Gastrocnemius medialis (tissue), 4 donors: ENCODE measurements at regions not wholly inside any gene's neighbourhood (a gene's known extent, or its start where the extent isn't known, plus 50 kb on each side); places are given as distances from the start of the nearest gene placed in this dataset.

Source experiments
- ATAC-seq, 2 donors: fragments of 150-250 bp; one replicate each; pipeline ENCODE4 v1.9.1; 2016
- DNase-seq, 2 donors: peaks; one replicate each; pipeline ENCODE4 v3.0.0-alpha.2; 2019
- H3K27ac ChIP-seq, 4 donors: fragments of 200-600 bp; sonication (generic); 1 replicate in 1 of 4; 2 replicates in 3 of 4; pipeline ENCODE4 v1.5.1; 2016 to 2018; ENCODE audit warnings: mild to moderate bottlenecking in 2 of 4, moderate library complexity in 1 of 4
- H3K27me3 ChIP-seq, 3 donors: fragments of 200-600 bp; sonication (generic) in 2 of 3; 1 replicate in 1 of 3; 2 replicates in 2 of 3; pipeline versions ENCODE4 v1.5.1 to v1.6.0; 2016 to 2019; ENCODE audit warnings: mild to moderate bottlenecking in 1 of 3, moderate library complexity in 1 of 3
- H3K36me3 ChIP-seq, 2 donors: fragments of 200-600 bp; sonication (generic) in 1 of 2; one replicate each; pipeline ENCODE4 v1.5.1; 2017 to 2018
- H3K4me1 ChIP-seq, 2 donors: fragments of 200-600 bp; sonication (generic) in 1 of 2; one replicate each; pipeline ENCODE4 v1.5.1; 2016 to 2017; ENCODE audit warnings: mild to moderate bottlenecking in 2 of 2
- H3K4me3 ChIP-seq, 4 donors: fragments of 200-600 bp; sonication (generic) in 3 of 4; 1 replicate in 1 of 4; 2 replicates in 3 of 4; pipeline ENCODE4 v1.5.1; 2016 to 2019; ENCODE audit warnings: mild to moderate bottlenecking in 2 of 4
- H3K9me3 ChIP-seq, 3 donors: fragments of 200-600 bp; sonication (generic) in 2 of 3; 1 replicate in 1 of 3; 2 replicates in 2 of 3; pipeline ENCODE4 v1.5.1; 2016 to 2019
- CTCF ChIP-seq, 5 experiments: fragments of 450-650 bp in 3 of 5; fragments of 200-600 bp in 2 of 5; sonication (generic) in 2 of 5; IDR thresholded peaks in 4 of 5; conservative IDR thresholded peaks in 1 of 5; 1 replicate in 4 of 5; 2 replicates in 1 of 5; pipeline ENCODE4 v1.5.1; 2016 to 2019; ENCODE audit warnings: antibody characterized with exemption in 5 of 5, mild to moderate bottlenecking in 3 of 5, moderate library complexity in 3 of 5
- POLR2A ChIP-seq, 2 donors: fragments of 450-650 bp; IDR thresholded peaks; one replicate each; pipeline ENCODE4 v1.6.1; 2017; ENCODE audit warnings: antibody characterized with exemption in 2 of 2, mild to moderate bottlenecking in 2 of 2, moderate library complexity in 2 of 2
- in situ Hi-C, 4 donors: fragments of 200-750 bp; cut with MboI; loops; one replicate each; pipeline versions ENCODE4 v1.15.0 to v1.8.0; 2017; ENCODE audit warnings: low sequenced_read_pairs in 4 of 4
- intact Hi-C: fragments of 100-400 bp; cut with DNase I; formaldehyde crosslinking; loops from one replicate; pipeline ENCODE4 v1.15.1; 2023; ENCODE audit warnings: low total_unique reads

DNA sequence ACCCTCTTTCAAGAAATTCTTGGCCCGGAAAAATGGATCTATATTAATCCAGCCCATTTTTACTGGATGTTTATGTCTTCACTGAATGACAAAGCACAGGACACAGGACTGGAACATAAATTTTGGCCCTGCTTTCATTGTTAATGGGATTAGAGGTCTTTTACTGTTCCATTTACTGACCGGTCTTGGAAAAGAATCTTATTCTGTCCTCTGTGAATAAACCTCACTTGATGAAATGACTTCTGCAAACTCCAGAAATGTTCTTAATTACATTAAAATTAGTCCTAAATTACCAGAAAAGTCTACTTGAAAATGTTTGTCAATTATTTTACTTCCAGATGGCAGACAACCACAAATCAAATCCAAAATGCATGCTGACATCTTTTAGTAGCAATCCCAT is 79.3 kb upstream of the SLC24A5 start:
- no peaks in the 10 kb centered on the region for H3K27me3 ChIP-seq
- no peak for ATAC-seq
- H3K27ac ChIP-seq = no peak overlapping the region
- no peak overlapping the region for H3K4me3 ChIP-seq
- TF ChIP-seq CTCF (IDR thresholded peaks at IDR 0.05 in 4 of 5, conservative IDR thresholded peaks at IDR 0.05 in 1 of 5) (no peak), POLR2A (IDR thresholded peaks at IDR 0.05) (no peak)
- H3K4me1 ChIP-seq = no peaks in the 10 kb centered on the region
- H3K36me3 ChIP-seq = no peaks in the 10 kb centered on the region
- in situ Hi-C loops = no loop called here
- no peak for DNase-seq
- no peaks in the 10 kb centered on the region for H3K9me3 ChIP-seq
- intact Hi-C loops = no loop called here

GRCh38 chr15:48046813-48047438 is 73.9 kb upstream of the SLC24A5 start:
- Histone ChIP-seq H3K4me1 (no peaks in the 10 kb centered on the region), H3K27me3 (no peaks in the 10 kb centered on the region), H3K27ac (no peak overlapping the region), H3K4me3 (no peak overlapping the region), H3K9me3 (no peaks in the 10 kb centered on the region), H3K36me3 (no peaks in the 10 kb centered on the region)
- in situ Hi-C loops = no loop called here
- intact Hi-C loops = no loop called here
- TF ChIP-seq CTCF (IDR thresholded peaks at IDR 0.05 in 4 of 5, conservative IDR thresholded peaks at IDR 0.05 in 1 of 5) = no peak
- no peak for TF ChIP-seq POLR2A (IDR thresholded peaks at IDR 0.05)
- ATAC-seq = no peak
- DNase-seq = no peak

DNA sequence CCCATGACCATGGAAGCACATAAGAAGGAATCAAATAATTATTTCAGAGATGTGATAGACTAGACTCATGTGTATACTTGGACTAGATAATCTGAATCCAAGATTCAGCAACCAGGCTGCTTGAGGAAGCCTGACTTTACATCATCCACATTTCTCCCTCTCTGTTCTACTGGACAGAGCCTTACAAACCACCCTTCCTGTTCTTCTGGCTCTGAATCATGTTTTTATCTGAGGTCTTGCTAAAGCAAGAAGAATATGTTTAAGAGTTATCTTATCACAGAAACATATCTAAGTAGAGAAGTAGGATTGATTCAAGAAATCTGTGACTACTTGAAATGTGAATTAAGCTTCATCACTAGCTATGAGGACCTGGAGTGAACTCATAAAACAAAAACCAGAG is 71.1 kb upstream of the SLC24A5 start:
- intact Hi-C loops (no loop called here), in situ Hi-C loops (no loop called here)
- DNase-seq (no peak), ATAC-seq (no peak)
- no peak overlapping the region for H3K4me3 ChIP-seq
- TF ChIP-seq CTCF (IDR thresholded peaks at IDR 0.05 in 4 of 5, conservative IDR thresholded peaks at IDR 0.05 in 1 of 5) (no peak), POLR2A (IDR thresholded peaks at IDR 0.05) (no peak)
- no peaks in the 10 kb centered on the region for H3K36me3 ChIP-seq
- no peaks in the 10 kb centered on the region for H3K4me1 ChIP-seq
- no peak overlapping the region for H3K27ac ChIP-seq
- no peaks in the 10 kb centered on the region for H3K9me3 ChIP-seq
- no peaks in the 10 kb centered on the region for H3K27me3 ChIP-seq

DNA sequence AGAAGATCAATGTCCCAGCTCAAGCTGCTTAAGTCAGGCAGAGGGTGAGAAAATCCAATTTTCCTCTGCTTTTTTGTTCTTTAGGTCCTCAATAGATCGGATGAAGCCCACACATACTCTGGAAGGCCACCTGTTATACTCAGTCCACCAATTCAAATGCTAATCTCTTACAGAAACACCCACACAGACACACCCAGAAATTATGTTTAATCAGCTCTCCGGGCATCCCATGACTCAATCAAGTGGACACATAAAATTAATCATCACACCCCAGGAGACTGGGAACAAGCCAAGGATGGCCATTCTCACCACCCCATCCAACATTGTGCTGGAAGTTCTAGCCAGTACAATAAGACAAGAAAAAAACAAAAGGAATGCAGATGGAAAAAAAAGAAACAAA is 67.8 kb upstream of the SLC24A5 start:
- no peak for ATAC-seq
- H3K4me1 ChIP-seq = no peaks in the 10 kb centered on the region
- in situ Hi-C loops = no loop called here
- H3K27ac ChIP-seq = no peak overlapping the region
- intact Hi-C loops = no loop called here
- H3K27me3 ChIP-seq = no peaks in the 10 kb centered on the region
- H3K36me3 ChIP-seq = no peaks in the 10 kb centered on the region
- no peaks in the 10 kb centered on the region for H3K9me3 ChIP-seq
- TF ChIP-seq POLR2A (IDR thresholded peaks at IDR 0.05) = no peak
- TF ChIP-seq CTCF (IDR thresholded peaks at IDR 0.05 in 4 of 5, conservative IDR thresholded peaks at IDR 0.05 in 1 of 5) = no peak
- H3K4me3 ChIP-seq = no peak overlapping the region
- DNase-seq = no peak

DNA sequence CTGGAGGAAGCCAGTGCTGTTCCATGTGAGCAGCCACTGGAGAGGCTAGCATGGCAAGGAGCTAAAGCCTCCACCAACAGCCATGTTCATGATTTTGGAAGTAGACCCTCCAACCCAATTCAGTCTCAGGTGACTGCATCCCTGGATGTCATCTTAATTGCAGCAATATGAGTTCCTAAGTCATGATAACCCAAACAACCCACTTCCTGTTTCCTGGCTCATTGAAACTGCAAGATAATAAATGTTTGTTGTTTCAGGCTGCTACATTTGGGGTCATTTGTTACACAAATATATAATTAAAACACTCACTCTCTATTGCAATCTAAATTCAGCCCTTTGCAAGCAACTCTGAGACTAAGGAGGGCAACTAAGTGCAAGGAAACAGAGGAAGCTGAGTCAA is 62.4 kb upstream of the SLC24A5 start:
- no peak for TF ChIP-seq POLR2A (IDR thresholded peaks at IDR 0.05)
- no peak for TF ChIP-seq CTCF (IDR thresholded peaks at IDR 0.05 in 4 of 5, conservative IDR thresholded peaks at IDR 0.05 in 1 of 5)
- H3K27ac ChIP-seq = no peak overlapping the region

More for the DNA sequence above, 62.4 kb upstream of the SLC24A5 start:
- DNase-seq (no peak), ATAC-seq (no peak)
- in situ Hi-C loops (no loop called here), intact Hi-C loops (no loop called here)
- no peaks in the 10 kb centered on the region for H3K4me1 ChIP-seq
- no peak overlapping the region for H3K4me3 ChIP-seq
- no peaks in the 10 kb centered on the region for H3K36me3 ChIP-seq
- H3K9me3 ChIP-seq = no peaks in the 10 kb centered on the region
- H3K27me3 ChIP-seq = no peaks in the 10 kb centered on the region
